GM12891 (cell line): ENCODE measurements at regions not wholly inside any gene's neighbourhood (a gene's known extent, or its start where the extent isn't known, plus 50 kb on each side); places are given as distances from the start of the nearest gene placed in this dataset.

ENCODE experiments used
- POLR2A ChIP-seq: IDR thresholded peaks from 2 replicates; pipeline ENCODE4 v1.6.1; 2011; ENCODE audit warnings: low read depth, low read length, control low read depth
- POLR2AphosphoS5 ChIP-seq: IDR thresholded peaks from 2 replicates; pipeline ENCODE4 v1.6.1; 2011; ENCODE audit warnings: low read depth, low read length, control low read depth
- POU2F2 ChIP-seq: IDR thresholded peaks from 2 replicates; pipeline ENCODE4 v1.6.1; 2011; ENCODE audit warnings: low read depth, mild to moderate bottlenecking, control low read depth, low read length, moderate library complexity

DNA sequence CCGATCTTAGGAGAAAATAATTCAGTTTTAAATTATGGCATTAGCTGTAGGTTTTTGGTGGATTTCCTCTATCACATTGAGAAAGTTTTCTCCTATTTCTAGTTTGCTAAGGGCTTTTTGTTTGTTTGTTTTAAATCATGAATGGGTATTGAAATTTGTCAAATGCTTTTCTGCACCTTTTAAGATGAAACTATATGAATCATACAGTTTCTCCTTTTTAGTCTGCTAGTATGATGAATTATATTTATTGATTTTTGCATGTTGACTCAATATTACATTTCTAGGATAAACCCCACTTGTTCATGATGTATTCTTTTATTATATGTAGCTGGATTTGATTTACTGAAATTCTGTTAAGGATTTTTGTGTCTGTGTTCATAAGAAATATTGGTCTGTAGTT lies 70.3 kb upstream of the PIP4K2A start:
- no peak for TF ChIP-seq POLR2AphosphoS5
- no peak for TF ChIP-seq POLR2A
- no peak for TF ChIP-seq POU2F2
